Fibroblast of lung (primary cell): ENCODE measurements at regions not wholly inside any gene's neighbourhood (a gene's known extent, or its start where the extent isn't known, plus 50 kb on each side); places are given as distances from the start of the nearest gene placed in this dataset.

Source experiments
- DNase-seq, 2 donors: peaks; one replicate each; pipeline versions ENCODE4 v3.0.0 to v3.0.0-alpha.2; 2010; ENCODE audit warnings: low read depth in 2 of 2
- H2AFZ ChIP-seq: 2 replicates; pipeline ENCODE4 v1.5.1; 2012; ENCODE audit warnings: low read length, control low read depth, inconsistent platforms
- H3K27ac ChIP-seq: 2 replicates; pipeline ENCODE4 v1.5.1; 2011; ENCODE audit warnings: low read length, control low read depth; ENCODE audit not compliant: insufficient read depth
- H3K27me3 ChIP-seq: 2 replicates; pipeline ENCODE4 v1.5.1; 2011; ENCODE audit warnings: mild to moderate bottlenecking, low read length; ENCODE audit not compliant: control insufficient read depth, insufficient read depth
- H3K36me3 ChIP-seq: 2 replicates; pipeline ENCODE4 v1.5.1; 2011; ENCODE audit warnings: low read length; ENCODE audit not compliant: control insufficient read depth, insufficient read depth
- H3K4me1 ChIP-seq: 2 replicates; pipeline ENCODE4 v1.5.1; 2011; ENCODE audit warnings: low read length; ENCODE audit not compliant: control insufficient read depth, insufficient read depth; ENCODE audit errors: extremely low read depth
- H3K4me2 ChIP-seq: 2 replicates; pipeline ENCODE4 v1.5.1; 2011; ENCODE audit warnings: low read length, control low read depth; ENCODE audit not compliant: insufficient read depth; ENCODE audit errors: extremely low read depth
- H3K4me3 ChIP-seq, 4 experiments: fragments of 200-600 bp in 1 of 4; sonication (generic) in 1 of 4; replicated peaks in 1 of 4; 2 replicates each; pipeline ENCODE4 v1.5.1; 2011 to 2016; ENCODE audit warnings: low read length in 4 of 4, low read depth in 3 of 4, mild to moderate bottlenecking in 3 of 4, control low read depth in 2 of 4, inconsistent platforms in 1 of 4, mixed read lengths in 1 of 4; ENCODE audit not compliant: insufficient read depth in 1 of 4; ENCODE audit errors: control extremely low read depth in 1 of 4
- H3K79me2 ChIP-seq: 2 replicates; pipeline ENCODE4 v1.5.1; 2012; ENCODE audit warnings: mild to moderate bottlenecking, low read length, inconsistent platforms; ENCODE audit not compliant: control insufficient read depth, insufficient read depth
- H3K9ac ChIP-seq: 2 replicates; pipeline ENCODE4 v1.5.1; 2011; ENCODE audit warnings: mild to moderate bottlenecking, low read length, control low read depth; ENCODE audit not compliant: insufficient read depth
- H3K9me3 ChIP-seq: 2 replicates; pipeline ENCODE4 v1.5.1; 2012; ENCODE audit warnings: low read depth, low read length; ENCODE audit not compliant: control insufficient read depth, insufficient read depth
- H4K20me1 ChIP-seq: 2 replicates; pipeline ENCODE4 v1.5.1; 2011; ENCODE audit warnings: low read length; ENCODE audit not compliant: control insufficient read depth, insufficient read depth; ENCODE audit errors: extremely low read depth
- CTCF ChIP-seq, 2 donors: IDR thresholded peaks in 1 of 2; conservative IDR thresholded peaks in 1 of 2; 1 replicate in 1 of 2; 2 replicates in 1 of 2; pipeline ENCODE4 v1.5.1; 2011 to 2012; ENCODE audit warnings: low read length in 2 of 2, control low read depth in 1 of 2, inconsistent platforms in 1 of 2, low read depth in 1 of 2, mild to moderate bottlenecking in 1 of 2
- EZH2 ChIP-seq: IDR thresholded peaks from 2 replicates; pipeline ENCODE4 v1.5.1; 2012; ENCODE audit warnings: low read length, control low read depth, mild to moderate bottlenecking; ENCODE audit errors: missing control alignments

GRCh38 chr11:119906376-119906775 is 177.4 kb upstream of the NECTIN1 start:
- H3K9ac ChIP-seq = no peak overlapping the region
- no peak overlapping the region for H3K27ac ChIP-seq
- no peaks in the 10 kb centered on the region for H4K20me1 ChIP-seq
- H3K4me2 ChIP-seq = no peak overlapping the region
- H3K27me3 ChIP-seq = no peaks in the 10 kb centered on the region
- no peak overlapping the region for H2AFZ ChIP-seq
- H3K9me3 ChIP-seq = no peaks in the 10 kb centered on the region
- no peak for DNase-seq
- no peaks in the 10 kb centered on the region for H3K36me3 ChIP-seq
- no peak overlapping the region for H3K4me3 ChIP-seq
- no peaks in the 10 kb centered on the region for H3K79me2 ChIP-seq
- no peaks in the 10 kb centered on the region for H3K4me1 ChIP-seq
- no peak for TF ChIP-seq EZH2
- no peak for TF ChIP-seq CTCF (conservative IDR thresholded peaks at IDR 0.05 in 1 of 2, IDR thresholded peaks at IDR 0.05 in 1 of 2; ENCODE audit: low read depth in 1 of 2, low read length in 2 of 2)

DNA sequence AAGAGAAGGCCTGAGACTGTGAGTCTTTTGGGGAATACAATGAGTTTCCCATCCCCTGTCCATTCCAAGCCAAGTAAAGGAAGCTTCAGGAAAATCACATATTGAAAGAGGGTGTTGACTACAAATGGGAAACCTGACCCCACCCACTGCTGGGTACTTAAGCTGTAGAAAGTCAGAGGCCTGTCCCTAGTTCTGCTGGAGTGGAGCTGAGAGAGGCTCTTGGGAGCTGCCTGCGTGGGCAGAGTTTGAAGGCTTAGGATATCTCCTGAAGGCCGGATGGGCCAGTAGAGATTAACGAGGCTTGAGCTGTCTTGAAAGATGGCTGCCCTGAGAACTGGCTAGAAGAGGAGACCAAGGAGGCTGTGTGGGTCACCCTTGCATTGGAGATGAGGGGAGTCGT is 176.2 kb upstream of the NECTIN1 start:
- Histone ChIP-seq H3K79me2 (no peaks in the 10 kb centered on the region), H3K27me3 (no peaks in the 10 kb centered on the region), H3K9me3 (no peaks in the 10 kb centered on the region), H3K9ac (no peak overlapping the region), H3K4me3 (no peak overlapping the region), H3K4me1 (no peaks in the 10 kb centered on the region), H4K20me1 (no peaks in the 10 kb centered on the region), H2AFZ (no peak overlapping the region), H3K27ac (no peak overlapping the region), H3K36me3 (no peaks in the 10 kb centered on the region), H3K4me2 (no peak overlapping the region)
- TF ChIP-seq CTCF (conservative IDR thresholded peaks at IDR 0.05 in 1 of 2, IDR thresholded peaks at IDR 0.05 in 1 of 2; ENCODE audit: low read depth in 1 of 2, low read length in 2 of 2) = no peak
- DNase-seq = no peak

GRCh38 chr11:119904531-119905035 is 175.6 kb upstream of the NECTIN1 start:
- Histone ChIP-seq H3K4me3 (no peak overlapping the region), H3K27ac (no peak overlapping the region), H3K27me3 (no peaks in the 10 kb centered on the region), H2AFZ (no peak overlapping the region), H3K79me2 (no peaks in the 10 kb centered on the region), H3K9ac (no peak overlapping the region), H4K20me1 (no peaks in the 10 kb centered on the region), H3K36me3 (no peaks in the 10 kb centered on the region), H3K4me2 (no peak overlapping the region), H3K4me1 (no peaks in the 10 kb centered on the region), H3K9me3 (no peaks in the 10 kb centered on the region)
- no peak for DNase-seq
- TF ChIP-seq EZH2 (no peak), CTCF (conservative IDR thresholded peaks at IDR 0.05 in 1 of 2, IDR thresholded peaks at IDR 0.05 in 1 of 2; ENCODE audit: low read depth in 1 of 2, low read length in 2 of 2) (no peak)
